ENCODE measurements at regions not wholly inside any gene's neighbourhood (a gene's known extent, or its start where the extent isn't known, plus 50 kb on each side); places are given as distances from the start of the nearest gene placed in this dataset.

DNA sequence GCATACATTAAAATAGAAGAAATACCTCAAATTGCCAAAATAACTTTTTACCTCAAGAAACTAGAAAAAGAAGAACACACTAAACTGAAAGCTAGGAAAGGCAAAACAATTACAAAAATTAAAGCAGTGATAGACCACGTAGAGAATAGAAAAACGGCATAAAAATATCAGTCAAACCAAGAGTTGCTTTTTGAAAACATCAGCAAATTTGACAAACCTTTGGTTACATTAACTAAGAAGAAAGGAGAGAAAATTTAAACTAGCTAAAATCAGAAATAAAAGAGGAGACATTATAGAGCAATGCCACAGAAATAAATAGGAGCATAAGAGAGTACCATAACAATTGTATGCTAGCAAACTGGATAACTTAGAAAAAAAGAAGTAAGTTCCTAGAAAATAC lies 553.8 kb downstream of the CCER1 start:
- DNase-seq (ENCODE audit: low read depth), result no peak
- TF ChIP-seq, protein P1, sequence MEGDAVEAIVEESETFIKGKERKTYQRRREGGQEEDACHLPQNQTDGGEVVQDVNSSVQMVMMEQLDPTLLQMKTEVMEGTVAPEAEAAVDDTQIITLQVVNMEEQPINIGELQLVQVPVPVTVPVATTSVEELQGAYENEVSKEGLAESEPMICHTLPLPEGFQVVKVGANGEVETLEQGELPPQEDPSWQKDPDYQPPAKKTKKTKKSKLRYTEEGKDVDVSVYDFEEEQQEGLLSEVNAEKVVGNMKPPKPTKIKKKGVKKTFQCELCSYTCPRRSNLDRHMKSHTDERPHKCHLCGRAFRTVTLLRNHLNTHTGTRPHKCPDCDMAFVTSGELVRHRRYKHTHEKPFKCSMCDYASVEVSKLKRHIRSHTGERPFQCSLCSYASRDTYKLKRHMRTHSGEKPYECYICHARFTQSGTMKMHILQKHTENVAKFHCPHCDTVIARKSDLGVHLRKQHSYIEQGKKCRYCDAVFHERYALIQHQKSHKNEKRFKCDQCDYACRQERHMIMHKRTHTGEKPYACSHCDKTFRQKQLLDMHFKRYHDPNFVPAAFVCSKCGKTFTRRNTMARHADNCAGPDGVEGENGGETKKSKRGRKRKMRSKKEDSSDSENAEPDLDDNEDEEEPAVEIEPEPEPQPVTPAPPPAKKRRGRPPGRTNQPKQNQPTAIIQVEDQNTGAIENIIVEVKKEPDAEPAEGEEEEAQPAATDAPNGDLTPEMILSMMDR (conservative IDR thresholded peaks at IDR 0.05; ENCODE audit: low read depth, low read length), result no peak
- no peak overlapping the region for H3K4me3 ChIP-seq (ENCODE audit: low read length)

DNA sequence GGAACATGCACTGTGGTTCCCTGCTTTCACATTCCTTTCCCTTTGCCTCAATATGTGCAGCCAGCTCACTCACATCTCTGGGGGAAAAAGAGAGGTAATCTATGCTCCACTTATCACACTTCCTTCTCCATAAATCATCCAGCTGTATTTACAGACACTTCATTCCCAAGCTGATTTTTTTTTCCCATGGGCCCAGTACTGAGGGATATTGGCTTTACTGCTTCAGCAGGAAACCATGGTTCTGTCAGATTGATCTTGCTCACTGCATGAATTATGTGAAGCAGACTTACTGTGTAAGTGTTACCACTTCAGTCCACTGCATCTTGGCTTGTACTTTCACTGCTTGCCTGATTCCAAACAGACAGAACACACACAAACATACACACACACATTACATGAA lies 555.6 kb downstream of the CCER1 start:
- TF ChIP-seq, protein P1 (conservative IDR thresholded peaks at IDR 0.05; ENCODE audit: low read depth, low read length), result no peak
- DNase-seq (ENCODE audit: low read depth), result no peak
- H3K4me3 ChIP-seq (ENCODE audit: low read length), result no peak overlapping the region

DNA sequence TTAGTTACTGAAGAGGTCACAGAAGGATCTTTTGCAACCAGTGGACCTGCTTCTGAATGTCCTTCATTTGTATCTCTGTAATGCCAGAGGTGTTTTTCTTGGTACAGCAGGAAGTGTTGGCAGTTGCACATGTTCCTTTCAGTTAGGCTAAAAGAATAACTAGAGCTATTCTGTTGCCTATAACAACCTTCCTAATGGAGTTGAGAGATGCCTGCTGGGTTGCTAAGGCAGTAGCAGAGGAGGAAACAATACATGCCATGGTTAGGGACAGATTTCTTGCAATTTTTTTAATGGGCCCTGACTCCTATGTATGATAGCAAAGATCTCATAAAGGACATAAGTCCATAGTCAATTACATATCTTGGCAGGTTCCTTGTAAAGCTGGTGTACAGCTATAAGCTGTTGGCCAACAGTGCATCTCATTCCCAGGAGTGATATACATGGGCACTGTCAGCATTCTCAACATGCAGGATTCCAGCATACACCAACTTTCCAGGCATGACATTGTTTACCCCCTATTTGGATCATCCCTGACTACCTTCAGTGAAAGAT lies 556.6 kb downstream of the CCER1 start:
- H3K4me3 ChIP-seq (ENCODE audit: low read length), result no peak overlapping the region
- DNase-seq (ENCODE audit: low read depth), result no peak
- TF ChIP-seq, protein P1 (conservative IDR thresholded peaks at IDR 0.05; ENCODE audit: low read depth, low read length), result no peak

DNA sequence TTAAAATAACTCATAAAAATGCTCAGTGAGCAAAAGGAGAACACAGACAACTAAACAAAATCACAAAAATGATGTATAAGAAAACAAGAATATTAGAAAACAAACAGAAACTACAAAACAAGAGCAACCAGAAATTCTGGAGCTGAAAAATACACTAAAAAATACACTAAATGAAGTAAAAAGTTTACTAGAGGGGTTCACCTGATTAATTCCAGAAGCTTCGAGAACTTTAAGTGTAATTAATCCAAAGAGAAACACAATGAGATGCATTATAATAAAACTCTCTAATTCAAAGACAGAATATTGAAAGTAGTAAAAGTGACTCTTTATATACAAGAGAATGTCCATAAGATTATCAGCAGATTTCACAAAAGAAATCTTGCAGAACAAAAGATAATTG lies 558.4 kb downstream of the CCER1 start:
- DNase-seq (ENCODE audit: low read depth), result no peak
- H3K4me3 ChIP-seq (ENCODE audit: low read length), result no peak overlapping the region
- TF ChIP-seq, protein P1 (conservative IDR thresholded peaks at IDR 0.05; ENCODE audit: low read depth, low read length), result no peak

DNA sequence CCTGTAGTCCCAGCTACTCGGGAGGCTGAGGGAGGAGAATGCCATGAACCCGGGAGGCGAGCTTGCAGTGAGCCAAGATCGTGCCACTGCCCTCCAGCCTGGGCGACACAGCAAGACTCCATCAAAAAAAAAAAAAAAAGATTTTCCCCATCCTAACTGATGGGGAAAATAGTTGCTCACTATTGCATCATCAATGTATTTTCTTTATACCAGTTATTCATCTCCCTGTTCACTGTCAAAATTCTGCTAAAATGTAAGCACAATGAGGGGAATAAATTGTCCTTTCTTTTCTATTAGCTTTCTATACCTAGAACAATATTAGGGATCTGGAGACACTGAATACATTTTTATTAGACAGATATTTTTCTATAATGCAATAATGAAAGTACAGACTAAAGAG lies 561.3 kb downstream of the CCER1 start:
- TF ChIP-seq, protein P1 (conservative IDR thresholded peaks at IDR 0.05; ENCODE audit: low read depth, low read length), result no peak
- no peak for DNase-seq (ENCODE audit: low read depth)
- H3K4me3 ChIP-seq (ENCODE audit: low read length), result no peak overlapping the region

GRCh38 chr12:90393089-90393488 lies 561.9 kb downstream of the CCER1 start:
- DNase-seq (ENCODE audit: low read depth), result no peak
- TF ChIP-seq, protein P1 (conservative IDR thresholded peaks at IDR 0.05; ENCODE audit: low read depth, low read length), result no peak
- H3K4me3 ChIP-seq (ENCODE audit: low read length), result no peak overlapping the region

GRCh38 chr12:90390947-90391346 lies 564.0 kb downstream of the CCER1 start:
- H3K4me3 ChIP-seq (ENCODE audit: low read length), result no peak overlapping the region
- TF ChIP-seq, protein P1 (conservative IDR thresholded peaks at IDR 0.05; ENCODE audit: low read depth, low read length), result no peak
- no peak for DNase-seq (ENCODE audit: low read depth)

Measured in retinal pigment epithelial cell (primary cell).